Heart left ventricle (tissue), 13 donors: ENCODE measurements at regions not wholly inside any gene's neighbourhood (a gene's known extent, or its start where the extent isn't known, plus 50 kb on each side); places are given as distances from the start of the nearest gene placed in this dataset.

Experiments used
- POLR2A ChIP-seq, 2 donors: fragments of 450-650 bp; IDR thresholded peaks; one replicate each; pipeline ENCODE4 v1.6.1; 2017; ENCODE audit warnings: antibody characterized with exemption in 2 of 2, mild to moderate bottlenecking in 2 of 2, moderate library complexity in 2 of 2
- TF ChIP-seq, protein P1 (sequence below), 12 donors: fragments of 200-600 bp; sonication (generic) in 4 of 12; IDR thresholded peaks; one replicate each; pipeline versions ENCODE4 v1.5.0 to v1.8.0; 2018 to 2022; ENCODE audit warnings: antibody characterized with exemption in 12 of 12, mild to moderate bottlenecking in 5 of 12
- donor health status: ischemic (EF 13 %, LVEDD 7.1; RV severe dilation, severe dysfunction).
- donor health status: DM: no; HTN: yes; CAD: no.
- donor health status: DM: no; HTN: no; CAD: no.
- donor health status: ischemic (EF 25% LVEDD 6.9; RV normal size, moderate dysfunction).
- donor health status: ischemic (EF 25% LVEDD 5.7; RV mildly dilated, moderate dysfunction).
- donor health status: ischemic (EF 35%, LVEDD 5.7; RV mildly dilated, moderate dysfunction).
- donor health status: nonischemic (EF 11% LVEDD 7.7; RV severe dilation, severe dysfunction).
- donor health status: DM: yes; HTN: yes; CAD: no.
- donor health status: PGD.
- donor health status: ischemic (EF 29% LVEDD 5.4; RV normal size, mild dysfunction).
- donor health status: nonischemic (EF 23%, LVEDD 6.1; RV moderate dilation, normal function).

DNA sequence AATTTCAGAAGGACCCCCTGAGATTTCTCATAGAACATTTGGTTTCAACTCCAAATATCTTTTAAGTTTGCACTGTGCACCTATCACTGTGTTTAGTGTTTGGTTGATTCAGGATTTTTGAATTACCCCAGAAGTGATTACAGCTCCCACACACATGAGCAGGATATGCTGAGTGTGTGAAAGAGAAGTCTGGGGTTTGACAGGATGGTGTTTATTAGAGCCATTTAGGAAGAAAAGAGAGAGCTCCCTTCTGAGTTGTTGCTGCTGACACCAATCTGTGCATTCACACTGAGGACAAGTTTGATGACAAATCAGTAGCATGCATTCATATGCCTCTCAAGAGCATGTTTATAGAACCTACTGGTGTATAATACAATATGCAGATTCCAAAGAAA is 118.1 kb downstream of the RPL22L1 start:
- TF ChIP-seq, protein P1, sequence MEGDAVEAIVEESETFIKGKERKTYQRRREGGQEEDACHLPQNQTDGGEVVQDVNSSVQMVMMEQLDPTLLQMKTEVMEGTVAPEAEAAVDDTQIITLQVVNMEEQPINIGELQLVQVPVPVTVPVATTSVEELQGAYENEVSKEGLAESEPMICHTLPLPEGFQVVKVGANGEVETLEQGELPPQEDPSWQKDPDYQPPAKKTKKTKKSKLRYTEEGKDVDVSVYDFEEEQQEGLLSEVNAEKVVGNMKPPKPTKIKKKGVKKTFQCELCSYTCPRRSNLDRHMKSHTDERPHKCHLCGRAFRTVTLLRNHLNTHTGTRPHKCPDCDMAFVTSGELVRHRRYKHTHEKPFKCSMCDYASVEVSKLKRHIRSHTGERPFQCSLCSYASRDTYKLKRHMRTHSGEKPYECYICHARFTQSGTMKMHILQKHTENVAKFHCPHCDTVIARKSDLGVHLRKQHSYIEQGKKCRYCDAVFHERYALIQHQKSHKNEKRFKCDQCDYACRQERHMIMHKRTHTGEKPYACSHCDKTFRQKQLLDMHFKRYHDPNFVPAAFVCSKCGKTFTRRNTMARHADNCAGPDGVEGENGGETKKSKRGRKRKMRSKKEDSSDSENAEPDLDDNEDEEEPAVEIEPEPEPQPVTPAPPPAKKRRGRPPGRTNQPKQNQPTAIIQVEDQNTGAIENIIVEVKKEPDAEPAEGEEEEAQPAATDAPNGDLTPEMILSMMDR (IDR thresholded peaks at IDR 0.05), result no peak
- TF ChIP-seq POLR2A (IDR thresholded peaks at IDR 0.05), result no peak
